ENCODE measurements at regions not wholly inside any gene's neighbourhood (a gene's known extent, or its start where the extent isn't known, plus 50 kb on each side); places are given as distances from the start of the nearest gene placed in this dataset.

GRCh38 chrX:150199181-150199580 lies 163.9 kb upstream of the MAMLD1 start:
- no peak for DNase-seq
- Histone ChIP-seq H2AFZ (ENCODE audit: low read length) (no peak overlapping the region), H3K27ac (ENCODE audit: low read length) (no peak overlapping the region), H3K79me2 (ENCODE audit: low read length) (no peaks in the 10 kb centered on the region), H3K36me3 (replicated peaks; ENCODE audit: insufficient read depth, low read length) (no peaks in the 10 kb centered on the region), H3K9me2 (replicated peaks; ENCODE audit: insufficient read depth, low read length) (no peaks in the 10 kb centered on the region), H3K4me1 (ENCODE audit: low read length) (no peaks in the 10 kb centered on the region), H3K9me3 (replicated peaks; ENCODE audit: insufficient read depth, low read length) (no peaks in the 10 kb centered on the region), H4K20me1 (ENCODE audit: insufficient read depth, low read length) (no peaks in the 10 kb centered on the region), H3K9ac (ENCODE audit: low read length) (no peak overlapping the region), H3F3A (ENCODE audit: insufficient read depth, low read length) (no peaks in the 10 kb centered on the region), H3K27me3 (replicated peaks; ENCODE audit: insufficient read depth, low read length) (no peaks in the 10 kb centered on the region), H3K4me3 (ENCODE audit: low read length) (no peak overlapping the region), H3K4me2 (ENCODE audit: low read depth, low read length) (no peak overlapping the region)
- TF ChIP-seq CTCF (IDR thresholded peaks at IDR 0.05; ENCODE audit: low read length) (no peak), EZH2 (optimal IDR thresholded peaks at IDR 0.05; ENCODE audit: low read depth, low read length) (no peak), EZH2phosphoT487 (IDR thresholded peaks at IDR 0.05; ENCODE audit: low read length) (no peak)

- Histone ChIP-seq H3K9ac (ENCODE audit: low read length) (no peak overlapping the region), H3K4me2 (ENCODE audit: low read depth, low read length) (no peak overlapping the region)
- TF ChIP-seq EZH2 (optimal IDR thresholded peaks at IDR 0.05; ENCODE audit: low read depth, low read length) (no peak), EZH2phosphoT487 (IDR thresholded peaks at IDR 0.05; ENCODE audit: low read length) (no peak), CTCF (IDR thresholded peaks at IDR 0.05; ENCODE audit: low read length) (no peak)
These were observed 163.3 kb upstream of the MAMLD1 start for GRCh38 chrX:150199803-150200202.

GRCh38 chrX:150200361-150200760 lies 162.8 kb upstream of the MAMLD1 start:
- H3K4me2 ChIP-seq (ENCODE audit: low read depth, low read length): no peak overlapping the region
- H3K36me3 ChIP-seq (replicated peaks; ENCODE audit: insufficient read depth, low read length): no peaks in the 10 kb centered on the region
- no peaks in the 10 kb centered on the region for H3K27me3 ChIP-seq (replicated peaks; ENCODE audit: insufficient read depth, low read length)
- no peaks in the 10 kb centered on the region for H4K20me1 ChIP-seq (ENCODE audit: insufficient read depth, low read length)
- DNase-seq: no peak
- TF ChIP-seq EZH2phosphoT487 (IDR thresholded peaks at IDR 0.05; ENCODE audit: low read length): no peak
- no peak for TF ChIP-seq CTCF (IDR thresholded peaks at IDR 0.05; ENCODE audit: low read length)
- no peak for TF ChIP-seq EZH2 (optimal IDR thresholded peaks at IDR 0.05; ENCODE audit: low read depth, low read length)
- H3K9ac ChIP-seq (ENCODE audit: low read length): no peak overlapping the region
- H3F3A ChIP-seq (ENCODE audit: insufficient read depth, low read length): no peaks in the 10 kb centered on the region
- H3K4me1 ChIP-seq (ENCODE audit: low read length): no peaks in the 10 kb centered on the region
- no peak overlapping the region for H3K4me3 ChIP-seq (ENCODE audit: low read length)
- no peak overlapping the region for H2AFZ ChIP-seq (ENCODE audit: low read length)
- H3K9me2 ChIP-seq (replicated peaks; ENCODE audit: insufficient read depth, low read length): no peaks in the 10 kb centered on the region
- no peaks in the 10 kb centered on the region for H3K79me2 ChIP-seq (ENCODE audit: low read length)
- no peaks in the 10 kb centered on the region for H3K9me3 ChIP-seq (replicated peaks; ENCODE audit: insufficient read depth, low read length)
- no peak overlapping the region for H3K27ac ChIP-seq (ENCODE audit: low read length)

More at GRCh38 chrX:150199803-150200202, 163.3 kb upstream of the MAMLD1 start:
- H3K9me3 ChIP-seq (replicated peaks; ENCODE audit: insufficient read depth, low read length): no peaks in the 10 kb centered on the region
- H2AFZ ChIP-seq (ENCODE audit: low read length): no peak overlapping the region
- H3F3A ChIP-seq (ENCODE audit: insufficient read depth, low read length): no peaks in the 10 kb centered on the region
- H3K4me3 ChIP-seq (ENCODE audit: low read length): no peak overlapping the region
- no peaks in the 10 kb centered on the region for H3K79me2 ChIP-seq (ENCODE audit: low read length)
- no peak for DNase-seq
- no peaks in the 10 kb centered on the region for H3K4me1 ChIP-seq (ENCODE audit: low read length)
- no peak overlapping the region for H3K27ac ChIP-seq (ENCODE audit: low read length)
- no peaks in the 10 kb centered on the region for H3K36me3 ChIP-seq (replicated peaks; ENCODE audit: insufficient read depth, low read length)
- H3K27me3 ChIP-seq (replicated peaks; ENCODE audit: insufficient read depth, low read length): no peaks in the 10 kb centered on the region
- no peaks in the 10 kb centered on the region for H3K9me2 ChIP-seq (replicated peaks; ENCODE audit: insufficient read depth, low read length)
- no peaks in the 10 kb centered on the region for H4K20me1 ChIP-seq (ENCODE audit: insufficient read depth, low read length)

Measured in MM.1S (cell line).